GM18517 (cell line): ENCODE measurements at regions not wholly inside any gene's neighbourhood (a gene's known extent, or its start where the extent isn't known, plus 50 kb on each side); places are given as distances from the start of the nearest gene placed in this dataset.

Source experiments
- ATAC-seq: cut with Tn5 transposase; IDR thresholded peaks from one replicate; pipeline ENCODE4 v1.9.1; 2021; ENCODE audit warnings: mild to moderate bottlenecking, moderate library complexity; ENCODE audit not compliant: unreplicated experiment

DNA sequence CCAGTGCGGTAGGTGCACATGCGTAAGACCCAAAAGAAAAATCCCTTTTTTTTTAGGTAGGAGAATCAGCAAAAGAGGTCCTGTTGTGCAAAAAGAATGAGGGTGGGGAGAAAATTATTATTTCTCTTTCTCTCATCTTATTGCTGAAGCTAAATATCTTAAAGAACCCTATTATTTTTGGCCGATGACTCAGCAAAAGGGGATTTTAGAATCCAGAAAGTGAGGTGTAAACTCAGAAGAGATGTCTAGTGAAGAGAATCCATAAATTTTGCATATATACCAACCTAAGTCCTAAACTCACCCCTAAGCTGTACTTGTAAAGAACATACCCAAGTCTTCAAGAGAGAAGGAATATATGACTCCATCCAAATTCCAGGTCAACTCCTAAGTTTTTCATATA lies 386.3 kb upstream of the ZNF717 start:
- ATAC-seq: no peak

DNA sequence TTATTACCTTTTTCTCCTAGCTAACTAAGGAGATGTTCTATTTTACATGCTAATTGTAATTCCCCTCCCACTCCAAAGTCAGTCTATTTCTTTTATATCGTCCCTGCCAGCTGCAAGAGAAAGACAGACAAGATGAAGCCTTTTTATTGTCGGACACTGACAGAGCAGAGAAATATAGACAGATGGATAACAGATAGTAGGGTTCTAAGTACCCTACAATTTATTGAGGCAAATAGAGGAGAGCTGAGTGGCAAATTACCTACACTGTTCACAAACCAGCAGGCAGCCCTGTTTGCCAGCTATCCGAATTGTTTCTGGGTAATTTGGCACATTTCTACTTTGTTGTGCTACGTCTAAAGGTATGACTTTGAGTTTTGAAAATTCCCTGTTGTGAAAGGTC lies 392.3 kb upstream of the ZNF717 start:
- ATAC-seq: no peak

DNA sequence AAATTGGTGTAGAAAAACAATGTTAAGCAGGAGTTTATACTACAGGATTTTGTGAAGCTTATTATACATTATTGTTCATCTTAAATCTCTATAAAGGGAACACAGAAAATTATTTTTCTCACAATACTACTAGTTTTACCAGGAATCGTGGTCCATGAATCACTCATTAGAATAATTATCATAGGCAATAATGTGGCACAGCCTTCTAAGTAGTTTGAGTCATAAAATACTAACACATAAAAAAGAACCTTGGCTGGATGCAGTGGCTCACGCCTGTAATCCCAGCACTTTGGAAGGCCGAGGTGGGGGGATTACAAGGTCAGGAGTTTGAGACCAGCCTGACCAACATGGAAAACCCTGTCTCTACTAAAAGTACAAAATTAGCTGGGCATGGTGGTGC lies 393.1 kb upstream of the ZNF717 start:
- ATAC-seq: no peak

DNA sequence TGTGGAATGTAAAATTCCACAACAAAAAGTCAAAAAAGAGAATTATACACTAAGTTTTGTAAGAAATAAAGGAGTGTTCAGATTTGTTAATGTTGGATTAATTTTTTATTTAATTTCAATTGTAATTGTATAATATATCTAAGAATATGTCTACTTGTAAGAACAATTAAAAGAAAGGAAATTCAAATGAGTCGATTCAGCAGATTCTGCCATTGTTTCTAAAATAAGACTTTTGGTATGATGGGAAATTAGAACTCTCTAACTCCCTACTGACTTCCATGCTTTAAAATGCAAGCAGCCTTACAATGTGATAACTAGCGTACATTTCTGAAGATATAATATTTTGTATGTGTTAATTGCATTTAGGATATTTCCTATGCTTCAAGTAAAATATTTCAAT lies 395.9 kb upstream of the ZNF717 start:
- ATAC-seq: no peak

DNA sequence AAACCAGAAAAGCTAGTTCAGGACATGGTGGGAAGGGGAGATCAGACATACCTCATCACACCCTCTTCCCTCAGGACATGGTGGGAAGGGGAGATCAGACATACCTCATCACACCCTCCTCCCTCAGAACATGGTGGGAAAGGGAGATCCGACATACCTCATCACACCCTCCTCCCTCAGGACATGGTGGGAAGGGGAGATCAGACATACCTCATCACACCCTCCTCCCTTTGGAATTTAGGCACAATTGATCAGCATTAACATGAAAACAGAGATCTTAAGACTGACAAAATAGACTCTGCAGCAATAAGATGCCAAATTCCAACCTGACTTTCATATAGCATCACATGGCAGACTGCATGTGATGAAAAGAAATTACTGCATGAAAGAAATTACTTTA lies 412.7 kb upstream of the ZNF717 start:
- ATAC-seq: no peak

DNA sequence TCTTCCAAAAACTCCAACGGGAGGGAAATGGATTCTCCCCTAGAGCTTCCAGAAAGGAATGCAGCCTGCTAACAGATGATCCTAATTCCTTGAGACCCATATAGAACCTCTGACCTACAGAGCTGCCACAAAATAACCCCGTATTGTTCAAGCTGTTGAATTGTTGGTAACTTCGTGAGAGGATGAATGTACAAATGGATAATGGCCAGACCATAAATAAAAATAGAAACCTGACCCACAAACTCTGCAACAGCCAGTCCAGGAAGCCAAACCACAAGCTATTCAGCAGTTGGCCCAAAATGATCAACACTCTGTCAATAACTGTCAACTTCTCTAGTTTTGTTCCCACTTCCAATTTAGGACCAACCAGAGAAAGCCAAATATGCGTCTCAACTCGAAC lies 414.0 kb upstream of the ZNF717 start:
- ATAC-seq: no peak

DNA sequence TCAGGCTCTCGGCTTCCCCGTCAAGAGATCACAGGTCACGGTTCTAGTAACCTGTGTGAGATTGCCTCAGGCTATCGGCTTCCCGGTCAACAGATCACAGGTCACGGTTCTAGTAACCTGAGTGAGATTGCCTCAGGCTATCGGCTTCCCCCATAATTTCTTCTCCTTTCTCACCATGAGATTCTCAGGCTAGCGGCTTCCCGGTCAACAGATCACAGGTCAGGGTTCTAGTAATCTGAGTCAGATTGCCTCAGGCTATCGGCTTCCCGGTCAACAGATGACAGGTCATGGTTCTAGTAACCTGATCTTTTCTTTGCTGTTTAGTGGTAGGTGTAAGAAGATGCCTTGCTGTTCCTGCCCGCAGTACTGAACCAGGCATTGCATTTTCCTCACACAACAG lies 418.2 kb upstream of the ZNF717 start:
- no peak for ATAC-seq

DNA sequence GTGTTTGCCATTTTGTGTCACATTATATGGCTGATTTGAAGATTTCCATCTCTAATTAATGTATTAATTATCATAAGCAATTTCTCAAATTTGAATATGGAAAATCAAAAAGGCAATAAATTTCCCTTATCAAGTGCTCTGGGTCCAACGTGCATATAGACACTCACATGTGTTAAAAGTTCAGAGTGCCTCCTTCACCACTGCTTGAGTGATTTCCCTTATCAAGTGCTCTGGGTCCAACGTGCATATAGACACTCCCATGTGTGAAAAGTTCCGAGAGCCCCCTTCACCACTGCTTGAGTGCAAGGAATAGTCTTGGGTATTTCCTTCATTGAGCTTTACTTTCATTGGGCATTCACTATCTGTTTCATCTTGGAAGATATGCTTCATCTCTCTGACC lies 421.0 kb upstream of the ZNF717 start:
- no peak for ATAC-seq

DNA sequence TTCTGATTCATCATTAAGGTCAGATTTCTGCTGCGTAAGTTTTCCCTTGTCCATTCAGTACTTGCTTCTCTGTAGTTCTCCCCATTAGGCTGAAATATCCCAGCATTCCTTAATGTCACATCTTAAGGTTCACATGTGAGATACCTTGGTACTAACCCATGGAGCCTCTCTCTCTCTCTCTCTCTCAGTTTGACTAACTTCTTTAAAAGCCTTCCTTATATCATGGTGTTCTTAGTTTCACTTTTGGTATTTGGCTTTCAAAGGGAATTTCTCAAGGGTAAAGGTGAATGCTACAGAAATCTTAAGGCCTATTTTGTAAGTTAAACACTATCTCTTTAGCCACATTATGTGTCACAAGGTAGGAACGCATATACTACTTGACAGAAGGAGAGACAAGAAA lies 427.3 kb upstream of the ZNF717 start:
- no peak for ATAC-seq

DNA sequence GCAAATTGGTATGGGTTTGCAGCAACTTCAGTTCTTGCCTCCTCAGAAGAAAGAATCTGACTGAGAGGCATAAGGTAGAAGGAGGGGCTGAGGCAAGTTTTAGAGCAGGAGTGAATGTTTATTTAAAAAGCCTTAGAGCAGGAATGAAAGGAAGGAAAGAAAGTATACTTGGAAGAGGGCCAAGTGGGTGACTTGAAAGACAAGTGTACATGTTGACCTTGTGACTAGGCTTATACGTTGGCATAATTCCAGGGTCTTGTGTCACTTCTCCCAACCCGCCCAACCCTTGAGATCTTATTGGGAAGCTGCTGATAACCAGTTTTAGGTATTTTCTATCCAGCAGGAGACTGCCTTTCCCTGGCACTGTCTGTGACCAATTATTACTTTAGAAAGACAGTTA lies 436.9 kb upstream of the ZNF717 start:
- no peak for ATAC-seq

DNA sequence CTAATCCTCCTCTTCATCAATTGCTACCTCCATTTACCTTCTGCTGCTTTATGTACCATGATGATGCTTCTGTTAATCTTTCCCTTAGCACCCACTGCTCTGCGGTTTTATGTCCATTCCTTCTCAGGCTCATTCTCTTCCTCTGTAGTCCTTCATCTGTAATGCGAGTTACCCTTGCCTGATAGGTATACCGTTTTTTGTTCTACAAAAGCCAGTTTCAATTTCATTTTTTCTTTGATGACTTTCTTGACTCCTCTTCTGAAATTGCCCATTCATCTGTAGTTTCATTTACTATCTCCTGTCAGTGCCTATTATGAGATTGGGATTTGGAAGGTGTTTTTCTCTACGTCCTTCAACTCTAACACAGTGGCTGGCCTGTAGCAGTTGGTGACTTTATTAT lies 445.9 kb upstream of the ZNF717 start:
- no peak for ATAC-seq

DNA sequence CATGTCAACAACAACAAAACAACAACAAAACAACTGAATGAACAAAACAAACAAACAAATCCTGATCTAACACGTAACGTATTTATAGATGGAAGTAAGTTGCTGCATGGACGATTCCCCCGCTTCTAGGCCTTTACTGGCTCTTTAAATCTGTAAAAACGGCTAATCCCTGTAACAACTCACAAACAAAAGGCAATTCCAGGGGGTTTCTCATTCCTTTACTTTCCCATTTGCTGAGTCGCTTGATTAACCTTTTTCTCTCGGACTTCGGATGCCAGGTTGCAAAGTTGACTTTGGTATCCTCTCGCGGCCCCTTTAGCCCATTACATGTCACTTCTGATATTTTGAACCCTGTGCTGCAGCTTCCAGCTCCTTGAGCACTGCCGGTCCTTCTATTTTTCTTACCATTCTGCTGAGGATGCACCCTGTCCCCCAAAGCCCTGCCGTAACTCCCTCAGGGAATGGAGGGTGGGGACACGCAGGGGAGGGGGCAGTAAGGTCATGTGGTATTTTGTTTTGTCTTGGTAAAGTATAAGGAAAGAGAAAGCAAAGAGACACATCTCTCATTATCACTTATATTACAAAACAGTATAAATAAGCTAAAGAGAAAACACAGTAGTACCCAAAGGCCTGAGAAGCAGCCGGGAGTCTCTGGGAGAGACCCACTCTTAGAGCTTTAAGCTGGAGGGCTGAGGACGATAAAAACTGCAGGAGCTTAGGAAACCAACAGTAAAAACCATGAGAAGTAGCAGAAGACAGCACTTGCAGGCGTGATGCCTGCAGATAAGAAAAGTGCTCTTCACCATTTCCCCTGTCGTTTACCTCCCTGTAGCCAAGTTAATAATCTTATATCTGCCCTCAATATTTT lies 457.8 kb upstream of the ZNF717 start:
- no peak for ATAC-seq

DNA sequence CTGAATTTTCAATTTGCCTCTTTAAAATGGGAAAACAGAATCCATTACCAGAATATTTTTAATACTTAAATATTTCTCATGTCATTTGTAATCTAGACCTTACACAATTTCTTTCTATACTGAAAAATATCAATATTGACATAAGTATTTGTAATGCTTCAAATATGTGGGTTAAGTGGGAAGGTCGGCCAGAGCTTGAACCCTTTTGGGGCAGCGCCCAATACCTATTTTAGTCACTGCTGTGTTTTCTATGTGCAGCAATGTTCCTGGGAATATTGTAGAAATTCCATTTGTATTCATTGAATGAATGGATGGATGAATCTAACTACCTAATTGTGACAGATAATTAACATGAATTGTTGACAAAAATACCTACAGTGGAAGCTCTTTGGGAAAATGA lies 459.7 kb upstream of the ZNF717 start:
- ATAC-seq: no peak

DNA sequence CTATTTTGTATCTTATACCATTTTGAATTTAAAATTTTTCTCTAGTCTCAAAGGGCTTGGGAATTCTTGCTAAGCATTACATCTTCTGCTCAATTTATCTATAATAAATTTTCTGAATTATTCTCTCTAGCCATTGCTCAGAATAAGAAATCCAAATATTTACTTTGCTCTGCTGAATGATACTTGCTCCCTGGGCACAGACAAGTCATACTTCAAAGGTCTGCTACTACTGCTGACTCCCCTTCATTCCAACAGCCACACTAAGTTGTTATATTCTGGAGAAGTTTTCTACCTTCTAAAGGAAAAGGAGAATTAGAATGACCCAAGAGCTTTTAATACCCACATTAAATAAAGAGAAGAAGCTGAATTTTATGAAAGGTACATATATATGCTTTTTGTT lies 460.3 kb upstream of the ZNF717 start:
- ATAC-seq: no peak

DNA sequence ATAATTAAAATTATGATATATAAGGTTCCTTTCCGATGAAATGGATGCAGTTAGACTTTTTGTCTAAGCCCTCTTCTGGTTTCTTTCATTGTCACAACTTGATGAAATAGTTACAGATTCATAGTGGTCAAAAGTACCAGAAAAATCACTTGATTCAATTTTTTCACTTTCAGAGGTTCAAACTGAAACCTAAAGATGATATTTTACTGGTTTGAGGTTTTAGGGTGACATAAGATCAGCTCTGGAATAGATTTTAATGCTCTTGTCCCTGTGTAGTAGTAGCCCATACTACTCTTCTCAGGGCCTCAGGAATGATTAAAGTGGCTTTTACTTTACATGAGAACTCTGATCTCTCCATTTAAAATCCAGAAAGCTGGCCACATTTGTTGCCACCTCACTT lies 479.1 kb upstream of the ZNF717 start:
- ATAC-seq: no peak

DNA sequence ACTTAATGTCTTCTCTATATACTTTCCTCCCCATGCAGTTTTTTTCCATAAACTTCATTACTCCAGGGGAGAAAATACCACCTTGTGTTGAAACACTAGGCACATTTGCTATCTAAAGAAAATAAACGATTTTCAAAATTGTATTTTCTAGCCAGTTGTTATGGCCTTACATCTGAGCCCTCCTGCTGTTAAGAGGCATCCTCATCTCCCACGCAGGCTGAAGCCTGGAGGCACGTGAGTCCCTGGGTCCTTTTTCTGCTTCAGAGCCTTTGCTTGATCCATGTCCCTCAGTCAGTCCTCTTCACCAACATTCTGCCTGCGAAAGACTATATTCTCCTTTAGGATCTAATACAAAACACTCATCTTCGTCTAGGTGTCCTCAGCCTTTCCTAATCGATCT lies 479.6 kb upstream of the ZNF717 start:
- no peak for ATAC-seq

DNA sequence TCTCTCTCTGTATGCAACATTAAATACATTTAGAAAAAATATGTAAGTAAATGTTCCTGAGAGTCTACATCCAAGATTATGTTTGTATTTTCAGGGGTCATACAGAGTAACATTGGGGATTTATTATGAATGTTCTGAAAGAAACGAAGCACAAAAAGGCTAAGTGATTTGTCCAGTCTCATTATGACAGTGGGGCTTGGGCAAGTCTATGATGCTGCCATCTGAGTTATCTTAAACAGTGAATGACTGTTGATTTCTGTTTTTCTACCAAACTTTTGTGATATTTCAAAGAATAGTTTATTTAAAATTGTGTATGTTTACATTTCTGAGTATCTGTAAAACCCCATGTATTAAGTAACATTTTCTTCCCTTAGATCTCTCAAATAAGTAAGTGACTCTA lies 481.2 kb upstream of the ZNF717 start:
- ATAC-seq: no peak

DNA sequence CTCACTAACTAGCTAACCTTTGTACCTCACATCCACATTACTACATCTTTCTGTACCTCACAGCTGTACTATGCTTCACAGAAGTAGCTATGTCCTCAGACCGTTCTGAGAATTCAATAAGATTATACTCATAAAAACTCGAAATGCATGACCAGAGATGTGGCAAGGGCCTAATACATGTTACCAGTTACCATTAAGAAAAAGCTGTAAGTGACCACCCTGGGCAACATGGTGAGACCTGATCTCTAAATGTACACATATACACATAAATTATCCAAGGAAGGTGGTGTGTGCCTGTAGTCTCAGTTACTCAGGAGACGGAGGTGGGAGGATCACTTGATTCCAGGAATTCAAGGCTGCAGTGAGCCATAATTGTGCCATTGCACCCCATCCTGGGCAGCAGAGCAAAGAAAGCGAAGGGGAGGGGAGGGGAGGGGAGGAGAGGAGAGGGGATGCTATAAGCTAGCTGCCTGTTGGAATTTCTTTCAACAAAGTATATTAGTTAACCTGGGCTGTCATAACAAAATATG lies 482.6 kb upstream of the ZNF717 start:
- no peak for ATAC-seq

DNA sequence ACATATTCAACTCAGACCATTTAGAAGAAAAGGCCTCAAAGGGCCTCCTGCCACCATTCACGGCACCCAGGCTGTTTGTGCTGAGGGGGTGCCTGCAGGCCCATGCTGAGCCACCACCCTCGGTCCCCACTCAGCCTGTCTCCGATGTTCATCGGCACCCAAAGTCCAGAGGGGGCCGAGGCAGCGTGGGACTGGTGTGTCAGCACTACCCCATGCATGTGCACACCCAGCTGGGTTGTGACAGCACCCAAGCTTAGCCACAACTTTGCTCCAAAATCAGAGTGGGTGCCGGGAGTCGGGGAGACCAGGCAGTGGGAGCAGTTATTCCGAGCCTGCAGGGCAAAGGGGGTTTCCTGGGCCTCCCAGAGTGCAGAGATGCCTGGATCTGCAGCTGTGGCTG lies 508.5 kb upstream of the ZNF717 start:
- ATAC-seq: no peak

DNA sequence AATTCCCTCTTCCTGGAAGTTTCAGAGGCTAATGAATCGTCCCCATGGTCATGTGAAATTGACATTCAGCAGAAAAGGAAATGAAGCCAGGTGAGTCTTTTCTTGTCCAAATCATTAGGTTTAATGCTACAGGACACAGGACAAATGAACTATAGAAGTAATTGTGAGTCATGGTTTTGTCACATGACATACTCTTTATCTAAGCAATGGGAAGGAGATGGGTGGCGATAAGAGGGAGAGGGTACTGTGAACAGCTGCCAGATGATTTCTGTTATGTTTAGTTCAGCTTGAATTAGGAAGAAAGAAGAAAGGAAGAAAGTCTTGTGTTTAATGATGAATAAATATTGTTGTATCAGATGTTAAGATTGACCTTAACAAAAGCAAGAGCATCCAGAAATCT lies 515.4 kb upstream of the ZNF717 start:
- no peak for ATAC-seq

DNA sequence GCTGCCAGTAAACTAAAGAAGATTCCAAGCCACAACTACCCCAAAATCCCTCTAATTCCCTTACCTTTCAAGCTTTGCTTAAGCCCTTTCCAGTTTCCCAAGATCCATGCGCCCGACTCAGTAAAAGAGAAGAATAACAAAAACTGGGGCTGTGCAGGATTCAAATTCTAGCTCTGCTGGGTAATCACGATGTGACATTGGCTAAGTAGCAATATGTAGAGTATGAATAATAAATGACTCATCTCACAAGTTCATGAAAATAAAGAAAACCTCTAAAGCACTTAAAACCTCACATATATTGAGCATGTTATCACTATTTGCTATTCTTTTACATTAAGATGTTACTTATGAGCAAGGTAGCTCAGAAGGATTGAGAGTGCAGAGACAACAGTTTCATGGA lies 522.2 kb upstream of the ZNF717 start:
- ATAC-seq: no peak

DNA sequence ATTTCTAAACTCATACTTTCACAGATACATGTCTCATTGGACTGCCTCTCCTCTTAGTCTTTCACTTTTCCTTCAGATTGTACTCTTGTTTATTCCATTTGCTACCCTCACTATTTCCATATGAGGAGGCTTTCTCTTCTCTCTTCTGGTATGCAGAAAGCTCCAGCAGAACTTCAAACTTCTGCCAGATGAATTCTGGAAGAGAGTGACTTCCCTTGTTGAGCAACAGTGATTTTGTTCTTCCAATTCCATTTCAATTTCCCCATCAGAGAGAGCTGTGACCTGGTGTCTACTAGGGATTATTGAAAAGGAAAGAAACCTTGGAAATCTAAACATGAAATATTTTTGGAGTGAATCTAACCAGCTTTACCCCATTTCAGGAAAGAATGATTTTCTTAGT lies 523.2 kb upstream of the ZNF717 start:
- ATAC-seq: no peak

DNA sequence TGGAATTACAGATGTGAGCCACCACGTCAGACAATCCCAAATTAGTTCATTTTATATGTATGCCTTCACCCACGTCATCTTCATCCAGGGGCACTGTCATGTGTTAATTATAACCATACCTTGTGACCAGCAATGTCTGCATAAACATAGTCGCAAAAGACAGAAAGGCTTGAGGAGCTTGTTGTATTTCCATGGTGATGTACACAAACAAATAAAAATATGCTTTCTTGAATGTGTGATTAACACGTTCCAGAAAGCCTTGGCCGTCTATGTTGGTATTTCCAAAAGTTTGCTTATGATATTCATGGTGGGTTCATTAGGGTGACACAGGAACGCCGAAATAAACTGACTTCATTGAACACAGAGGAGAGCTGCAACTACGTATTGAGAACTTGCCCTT lies 524.7 kb upstream of the ZNF717 start:
- no peak for ATAC-seq
